WTC11 (cell line): ENCODE measurements at regions not wholly inside any gene's neighbourhood (a gene's known extent, or its start where the extent isn't known, plus 50 kb on each side); places are given as distances from the start of the nearest gene placed in this dataset.

Source experiments
- ATAC-seq: fragments of 200-7000 bp; cut with Tn5 transposase; 2 replicates; pipeline ENCODE4 v1.10.0; 2021; ENCODE audit warnings: mild to moderate bottlenecking, moderate library complexity
- CTCF ChIA-PET: fragments of 300-600 bp; sonication (Branson Sonifier 250); formaldehyde crosslinking; loops from one replicate; lab custom pipeline; 2021; ENCODE audit warnings: antibody characterized with exemption; lab: Charles Lee
- POLR2A ChIA-PET: fragments of 350-600 bp; sonication (Branson Sonifier 250); formaldehyde crosslinking; loops from one replicate; lab custom pipeline; 2021; ENCODE audit warnings: antibody characterized with exemption; lab: Charles Lee
- DNase-seq: peaks from one replicate; pipeline ENCODE4 v3.0.0; 2021; ENCODE audit warnings: low spot score
- H3K27ac Mint-ChIP-seq: 2 replicates; pipeline ENCODE4 v1.8.0; 2021; ENCODE audit warnings: mixed read lengths
- H3K27me3 Mint-ChIP-seq: 2 replicates; pipeline ENCODE4 v1.8.0; 2021; ENCODE audit warnings: low read depth, mild to moderate bottlenecking, moderate library complexity, mixed read lengths
- H3K36me3 Mint-ChIP-seq: 2 replicates; pipeline ENCODE4 v1.8.0; 2021; ENCODE audit warnings: mixed read lengths
- H3K4me1 Mint-ChIP-seq: 2 replicates; pipeline ENCODE4 v1.8.0; 2022; ENCODE audit warnings: mixed read lengths
- H3K4me3 Mint-ChIP-seq: 2 replicates; pipeline ENCODE4 v1.8.0; 2021; ENCODE audit warnings: mild to moderate bottlenecking, moderate library complexity, mixed read lengths
- H3K9me3 Mint-ChIP-seq: 2 replicates; pipeline ENCODE4 v1.8.0; 2021; ENCODE audit warnings: mixed read lengths
- ARID4B ChIP-seq: sonication (generic); formaldehyde crosslinking; IDR thresholded peaks from 2 replicates; pipeline ENCODE4 v1.8.0; 2023; ENCODE audit warnings: missing genetic modification reagents, mild to moderate bottlenecking, borderline replicate concordance
- E2F5 ChIP-seq: sonication (generic); formaldehyde crosslinking; IDR thresholded peaks from 2 replicates; pipeline ENCODE4 v1.8.1; 2022; ENCODE audit warnings: mild to moderate bottlenecking, moderate library complexity, missing genetic modification reagents
- GRHL2 ChIP-seq: fragments of 250-450 bp; sonication (Bioruptor Pico); IDR thresholded peaks from 2 replicates; pipeline ENCODE4 v1.8.0; 2022; ENCODE audit warnings: mild to moderate bottlenecking, moderate library complexity; ENCODE audit not compliant: insufficient replicate concordance, severe bottlenecking
- JAZF1 ChIP-seq: fragments of 250-450 bp; sonication (Bioruptor Pico); IDR thresholded peaks from 2 replicates; pipeline ENCODE4 v1.9.0; 2021; ENCODE audit warnings: moderate library complexity, mild to moderate bottlenecking, inconsistent platforms
- PREB ChIP-seq: sonication (generic); formaldehyde crosslinking; IDR thresholded peaks from 2 replicates; pipeline ENCODE4 v1.8.1; 2022; ENCODE audit warnings: mild to moderate bottlenecking, missing genetic modification reagents, moderate library complexity, borderline replicate concordance
- SMAD3 ChIP-seq: sonication (generic); formaldehyde crosslinking; IDR thresholded peaks from 2 replicates; pipeline ENCODE4 v1.8.0; 2022; ENCODE audit warnings: missing genetic modification reagents, mild to moderate bottlenecking, borderline replicate concordance
- SMAD4 ChIP-seq: sonication (generic); formaldehyde crosslinking; IDR thresholded peaks from 2 replicates; pipeline ENCODE4 v1.8.0; 2022; ENCODE audit warnings: mild to moderate bottlenecking, missing genetic modification reagents
- TCF7 ChIP-seq: sonication (generic); formaldehyde crosslinking; IDR thresholded peaks from 2 replicates; pipeline ENCODE4 v1.8.0; 2022; ENCODE audit warnings: mild to moderate bottlenecking, low read depth, missing genetic modification reagents, moderate library complexity
- ZNF219 ChIP-seq: sonication (generic); formaldehyde crosslinking; IDR thresholded peaks from 2 replicates; pipeline ENCODE4 v1.8.0; 2023; ENCODE audit warnings: missing genetic modification reagents, mild to moderate bottlenecking, borderline replicate concordance
- ZNF416 ChIP-seq: fragments of 250-450 bp; sonication (Bioruptor Pico); IDR thresholded peaks from 2 replicates; pipeline ENCODE4 v1.9.0; 2021; ENCODE audit warnings: mild to moderate bottlenecking, inconsistent platforms
- ZNF512 ChIP-seq: sonication (generic); formaldehyde crosslinking; IDR thresholded peaks from 2 replicates; pipeline ENCODE4 v1.8.1; 2022; ENCODE audit warnings: missing genetic modification reagents, borderline replicate concordance
- TF ChIP-seq, protein P1 (sequence below): sonication (generic); formaldehyde crosslinking; IDR thresholded peaks from 2 replicates; pipeline ENCODE4 v1.8.1; 2022; ENCODE audit warnings: low read depth, mild to moderate bottlenecking, moderate library complexity, missing genetic modification reagents, borderline replicate concordance
- TF ChIP-seq, protein P2 (sequence below): sonication (generic); formaldehyde crosslinking; IDR thresholded peaks from 2 replicates; pipeline ENCODE4 v1.8.1; 2023; ENCODE audit warnings: mild to moderate bottlenecking, missing genetic modification reagents
- TF ChIP-seq, protein P3 (sequence below): sonication (generic); formaldehyde crosslinking; IDR thresholded peaks from 2 replicates; pipeline ENCODE4 v1.8.1; 2023; ENCODE audit warnings: mild to moderate bottlenecking, missing genetic modification reagents
- TF ChIP-seq, protein P4 (sequence below): sonication (generic); formaldehyde crosslinking; IDR thresholded peaks from 2 replicates; pipeline ENCODE4 v1.8.0; 2023; ENCODE audit warnings: missing genetic modification reagents
- TF ChIP-seq, protein P5 (sequence below): fragments of 250-450 bp; sonication (Bioruptor Pico); IDR thresholded peaks from 2 replicates; pipeline ENCODE4 v1.9.0; 2021; ENCODE audit warnings: mild to moderate bottlenecking, borderline replicate concordance
- TF ChIP-seq, protein P6 (sequence below): sonication (generic); formaldehyde crosslinking; IDR thresholded peaks from 2 replicates; pipeline ENCODE4 v1.8.1; 2023; ENCODE audit warnings: mild to moderate bottlenecking, missing genetic modification reagents, moderate library complexity

- no peak for TF ChIP-seq E2F5 (CRISPR knock-in tag)
- TF ChIP-seq ARID4B (CRISPR knock-in tag), result no peak
- TF ChIP-seq ZNF416, result no peak
- no peak for TF ChIP-seq PREB (CRISPR knock-in tag)
- no peak for TF ChIP-seq JAZF1
- no peak for TF ChIP-seq SMAD4 (CRISPR knock-in tag)
These were observed 957.8 kb downstream of the GATA3 start (continued) for GRCh38 chr10:9012312-9012711.

DNA sequence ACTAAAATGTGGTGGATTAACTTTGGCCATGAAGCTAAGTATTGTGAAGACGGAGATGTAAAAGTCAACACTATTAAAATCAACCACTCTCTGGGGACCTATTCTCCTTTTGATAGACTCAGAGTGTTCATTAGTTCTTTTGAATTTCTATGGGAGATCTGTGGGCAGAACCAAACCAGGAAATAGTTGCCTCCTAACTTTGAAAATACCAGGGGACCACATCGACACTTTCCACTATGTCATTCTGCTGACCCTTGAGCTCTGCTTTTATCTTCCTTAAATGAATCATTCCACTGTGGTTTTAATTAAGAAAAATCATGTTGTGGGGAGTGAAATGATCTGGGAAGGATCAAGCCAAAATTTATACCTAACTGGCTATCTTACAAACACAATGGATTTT lies 960.5 kb downstream of the GATA3 start:
- ChIA-PET POLR2A (no interaction called here), CTCF (no interaction called here)
- DNase-seq (no peak), ATAC-seq (no peak)
- no peak overlapping the region for H3K4me3 Mint-ChIP-seq
- H3K9me3 Mint-ChIP-seq, result no peaks in the 10 kb centered on the region
- no peaks in the 10 kb centered on the region for H3K36me3 Mint-ChIP-seq
- H3K27me3 Mint-ChIP-seq, result no peaks in the 10 kb centered on the region
- H3K27ac Mint-ChIP-seq, result no peak overlapping the region
- peaks cover 14% of the 10 kb centered on the region for H3K4me1 Mint-ChIP-seq
- TF ChIP-seq ZNF219 (CRISPR knock-in tag) (no peak), GRHL2 (CRISPR knock-in tag) (no peak), TCF7 (CRISPR knock-in tag) (no peak), SMAD3 (CRISPR knock-in tag) (no peak), ZNF512 (CRISPR knock-in tag) (no peak)
- TF ChIP-seq, protein P1, sequence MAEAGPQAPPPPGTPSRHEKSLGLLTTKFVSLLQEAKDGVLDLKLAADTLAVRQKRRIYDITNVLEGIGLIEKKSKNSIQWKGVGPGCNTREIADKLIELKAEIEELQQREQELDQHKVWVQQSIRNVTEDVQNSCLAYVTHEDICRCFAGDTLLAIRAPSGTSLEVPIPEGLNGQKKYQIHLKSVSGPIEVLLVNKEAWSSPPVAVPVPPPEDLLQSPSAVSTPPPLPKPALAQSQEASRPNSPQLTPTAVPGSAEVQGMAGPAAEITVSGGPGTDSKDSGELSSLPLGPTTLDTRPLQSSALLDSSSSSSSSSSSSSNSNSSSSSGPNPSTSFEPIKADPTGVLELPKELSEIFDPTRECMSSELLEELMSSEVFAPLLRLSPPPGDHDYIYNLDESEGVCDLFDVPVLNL (CRISPR knock-in tag), result no peak
- TF ChIP-seq, protein P2, sequence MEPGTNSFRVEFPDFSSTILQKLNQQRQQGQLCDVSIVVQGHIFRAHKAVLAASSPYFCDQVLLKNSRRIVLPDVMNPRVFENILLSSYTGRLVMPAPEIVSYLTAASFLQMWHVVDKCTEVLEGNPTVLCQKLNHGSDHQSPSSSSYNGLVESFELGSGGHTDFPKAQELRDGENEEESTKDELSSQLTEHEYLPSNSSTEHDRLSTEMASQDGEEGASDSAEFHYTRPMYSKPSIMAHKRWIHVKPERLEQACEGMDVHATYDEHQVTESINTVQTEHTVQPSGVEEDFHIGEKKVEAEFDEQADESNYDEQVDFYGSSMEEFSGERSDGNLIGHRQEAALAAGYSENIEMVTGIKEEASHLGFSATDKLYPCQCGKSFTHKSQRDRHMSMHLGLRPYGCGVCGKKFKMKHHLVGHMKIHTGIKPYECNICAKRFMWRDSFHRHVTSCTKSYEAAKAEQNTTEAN, result no peak
- TF ChIP-seq, protein P3, sequence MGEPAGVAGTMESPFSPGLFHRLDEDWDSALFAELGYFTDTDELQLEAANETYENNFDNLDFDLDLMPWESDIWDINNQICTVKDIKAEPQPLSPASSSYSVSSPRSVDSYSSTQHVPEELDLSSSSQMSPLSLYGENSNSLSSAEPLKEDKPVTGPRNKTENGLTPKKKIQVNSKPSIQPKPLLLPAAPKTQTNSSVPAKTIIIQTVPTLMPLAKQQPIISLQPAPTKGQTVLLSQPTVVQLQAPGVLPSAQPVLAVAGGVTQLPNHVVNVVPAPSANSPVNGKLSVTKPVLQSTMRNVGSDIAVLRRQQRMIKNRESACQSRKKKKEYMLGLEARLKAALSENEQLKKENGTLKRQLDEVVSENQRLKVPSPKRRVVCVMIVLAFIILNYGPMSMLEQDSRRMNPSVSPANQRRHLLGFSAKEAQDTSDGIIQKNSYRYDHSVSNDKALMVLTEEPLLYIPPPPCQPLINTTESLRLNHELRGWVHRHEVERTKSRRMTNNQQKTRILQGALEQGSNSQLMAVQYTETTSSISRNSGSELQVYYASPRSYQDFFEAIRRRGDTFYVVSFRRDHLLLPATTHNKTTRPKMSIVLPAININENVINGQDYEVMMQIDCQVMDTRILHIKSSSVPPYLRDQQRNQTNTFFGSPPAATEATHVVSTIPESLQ (CRISPR knock-in tag), result no peak
- TF ChIP-seq, protein P4, sequence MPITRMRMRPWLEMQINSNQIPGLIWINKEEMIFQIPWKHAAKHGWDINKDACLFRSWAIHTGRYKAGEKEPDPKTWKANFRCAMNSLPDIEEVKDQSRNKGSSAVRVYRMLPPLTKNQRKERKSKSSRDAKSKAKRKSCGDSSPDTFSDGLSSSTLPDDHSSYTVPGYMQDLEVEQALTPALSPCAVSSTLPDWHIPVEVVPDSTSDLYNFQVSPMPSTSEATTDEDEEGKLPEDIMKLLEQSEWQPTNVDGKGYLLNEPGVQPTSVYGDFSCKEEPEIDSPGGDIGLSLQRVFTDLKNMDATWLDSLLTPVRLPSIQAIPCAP, result no peak
- TF ChIP-seq, protein P5, sequence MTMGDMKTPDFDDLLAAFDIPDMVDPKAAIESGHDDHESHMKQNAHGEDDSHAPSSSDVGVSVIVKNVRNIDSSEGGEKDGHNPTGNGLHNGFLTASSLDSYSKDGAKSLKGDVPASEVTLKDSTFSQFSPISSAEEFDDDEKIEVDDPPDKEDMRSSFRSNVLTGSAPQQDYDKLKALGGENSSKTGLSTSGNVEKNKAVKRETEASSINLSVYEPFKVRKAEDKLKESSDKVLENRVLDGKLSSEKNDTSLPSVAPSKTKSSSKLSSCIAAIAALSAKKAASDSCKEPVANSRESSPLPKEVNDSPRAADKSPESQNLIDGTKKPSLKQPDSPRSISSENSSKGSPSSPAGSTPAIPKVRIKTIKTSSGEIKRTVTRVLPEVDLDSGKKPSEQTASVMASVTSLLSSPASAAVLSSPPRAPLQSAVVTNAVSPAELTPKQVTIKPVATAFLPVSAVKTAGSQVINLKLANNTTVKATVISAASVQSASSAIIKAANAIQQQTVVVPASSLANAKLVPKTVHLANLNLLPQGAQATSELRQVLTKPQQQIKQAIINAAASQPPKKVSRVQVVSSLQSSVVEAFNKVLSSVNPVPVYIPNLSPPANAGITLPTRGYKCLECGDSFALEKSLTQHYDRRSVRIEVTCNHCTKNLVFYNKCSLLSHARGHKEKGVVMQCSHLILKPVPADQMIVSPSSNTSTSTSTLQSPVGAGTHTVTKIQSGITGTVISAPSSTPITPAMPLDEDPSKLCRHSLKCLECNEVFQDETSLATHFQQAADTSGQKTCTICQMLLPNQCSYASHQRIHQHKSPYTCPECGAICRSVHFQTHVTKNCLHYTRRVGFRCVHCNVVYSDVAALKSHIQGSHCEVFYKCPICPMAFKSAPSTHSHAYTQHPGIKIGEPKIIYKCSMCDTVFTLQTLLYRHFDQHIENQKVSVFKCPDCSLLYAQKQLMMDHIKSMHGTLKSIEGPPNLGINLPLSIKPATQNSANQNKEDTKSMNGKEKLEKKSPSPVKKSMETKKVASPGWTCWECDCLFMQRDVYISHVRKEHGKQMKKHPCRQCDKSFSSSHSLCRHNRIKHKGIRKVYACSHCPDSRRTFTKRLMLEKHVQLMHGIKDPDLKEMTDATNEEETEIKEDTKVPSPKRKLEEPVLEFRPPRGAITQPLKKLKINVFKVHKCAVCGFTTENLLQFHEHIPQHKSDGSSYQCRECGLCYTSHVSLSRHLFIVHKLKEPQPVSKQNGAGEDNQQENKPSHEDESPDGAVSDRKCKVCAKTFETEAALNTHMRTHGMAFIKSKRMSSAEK (CRISPR knock-in tag), result no peak
- TF ChIP-seq, protein P6, sequence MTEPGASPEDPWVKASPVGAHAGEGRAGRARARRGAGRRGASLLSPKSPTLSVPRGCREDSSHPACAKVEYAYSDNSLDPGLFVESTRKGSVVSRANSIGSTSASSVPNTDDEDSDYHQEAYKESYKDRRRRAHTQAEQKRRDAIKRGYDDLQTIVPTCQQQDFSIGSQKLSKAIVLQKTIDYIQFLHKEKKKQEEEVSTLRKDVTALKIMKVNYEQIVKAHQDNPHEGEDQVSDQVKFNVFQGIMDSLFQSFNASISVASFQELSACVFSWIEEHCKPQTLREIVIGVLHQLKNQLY (CRISPR knock-in tag), result no peak
